ENCODE measurements at regions not wholly inside any gene's neighbourhood (a gene's known extent, or its start where the extent isn't known, plus 50 kb on each side); places are given as distances from the start of the nearest gene placed in this dataset.

GRCh38 chr11:92580908-92581307 is 356.3 kb downstream of the FAT3 start:
- no peak overlapping the region for H3K14ac ChIP-seq (ENCODE audit: insufficient read length)
- H2BK5ac ChIP-seq (ENCODE audit: low read depth, low read length) = no peak overlapping the region
- no peaks in the 10 kb centered on the region for H3K27me3 ChIP-seq (replicated peaks in 1 of 4; ENCODE audit: control insufficient read depth in 3 of 4, extremely low read depth in 1 of 4, insufficient read depth in 3 of 4, low read length in 3 of 4)
- no peak overlapping the region for H2BK12ac ChIP-seq (ENCODE audit: low read depth, low read length)
- no peak overlapping the region for H4K5ac ChIP-seq (ENCODE audit: insufficient read length, low read depth, low read length)
- POLR2A ChIA-PET (ENCODE audit: partially characterized antibody) = interaction anchor here (1.1 kb wide), 1 partner anchor 26 kb away, joined by 3 read pairs; no protein-coding TSS in a partner anchor
- FAIRE-seq (no peak), DNase-seq (ENCODE audit: low read depth in 1 of 2, low spot score in 2 of 2) (no peak)
- TF ChIP-seq RBBP5 (IDR thresholded peaks at IDR 0.05; ENCODE audit: borderline replicate concordance, low read depth, low read length) (no peak), SIX5 (IDR thresholded peaks at IDR 0.05; ENCODE audit: low read depth, low read length) (no peak), NRF1 (IDR thresholded peaks at IDR 0.05; ENCODE audit: low read depth, low read length) (no peak), SRF (IDR thresholded peaks at IDR 0.05; ENCODE audit: low read depth, low read length) (no peak), ASH2L (IDR thresholded peaks at IDR 0.05; ENCODE audit: low read length) (no peak), CTBP2 (IDR thresholded peaks at IDR 0.05; ENCODE audit: borderline replicate concordance, insufficient read depth, insufficient read length, low read length) (no peak), SIRT6 (IDR thresholded peaks at IDR 0.05; ENCODE audit: low read length) (no peak)
- H3K9ac ChIP-seq (replicated peaks in 1 of 4; ENCODE audit: extremely low read depth in 1 of 4, low read depth in 3 of 4, low read length in 3 of 4) = no peak overlapping the region
- no peaks in the 10 kb centered on the region for H3K4me1 ChIP-seq (replicated peaks in 1 of 4; ENCODE audit: control insufficient read depth in 3 of 4, insufficient read depth in 4 of 4, low read length in 3 of 4)
- WGBS, 2 experiments (ENCODE audit: extremely low coverage in 1 of 2, insufficient coverage in 1 of 2, insufficient read length in 1 of 2, insufficient replicate concordance in 2 of 2, low coverage in 1 of 2, low lambda C conversion rate in 2 of 2, missing lambda C conversion rate in 1 of 2) = 83% methylated on average over 1 of the region's 1 CpG; no CpG with 5 or more reads in 1 of the 2 experiments
- H3K79me1 ChIP-seq (ENCODE audit: low read depth, low read length) = no peaks in the 10 kb centered on the region
- CTCF ChIA-PET (ENCODE audit: partially characterized antibody) = interaction anchor here (0.9 to 1.8 kb wide), 5 partner anchors 10 to 429 kb away, joined by 3 to 4 read pairs (median 3); no protein-coding TSS in a partner anchor
- H3K18ac ChIP-seq (ENCODE audit: extremely low read depth, low read length) = no peak overlapping the region
- no peak overlapping the region for H3K56ac ChIP-seq (replicated peaks; ENCODE audit: insufficient read length, low read depth, low read length)
- no peak overlapping the region for H3K4ac ChIP-seq (replicated peaks; ENCODE audit: insufficient read length, low read depth, low read length)
- no peak overlapping the region for H4K91ac ChIP-seq (replicated peaks; ENCODE audit: insufficient read length, low read length)
- no peak overlapping the region for H2AK5ac ChIP-seq (ENCODE audit: low read depth, low read length)
- no peak overlapping the region for H4K8ac ChIP-seq (ENCODE audit: extremely low read depth, insufficient read depth, low read length)
- H2BK120ac ChIP-seq (replicated peaks; ENCODE audit: low read depth, low read length) = no peak overlapping the region
- H3K9me3 ChIP-seq (ENCODE audit: insufficient read depth in 2 of 2, low read depth in 1 of 2, low read length in 1 of 2) = no peaks in the 10 kb centered on the region
- no peak overlapping the region for H2BK20ac ChIP-seq (ENCODE audit: low read length)
- no peak overlapping the region for H2AFZ ChIP-seq (ENCODE audit: low read length)
- no peaks in the 10 kb centered on the region for H3K79me2 ChIP-seq (ENCODE audit: control insufficient read depth in 1 of 2, insufficient read depth in 2 of 2, low read length in 2 of 2)
- no peak overlapping the region for H3K4me2 ChIP-seq (ENCODE audit: insufficient read depth in 1 of 2, low read depth in 2 of 2, low read length in 2 of 2)
- no peak overlapping the region for H3K23ac ChIP-seq (ENCODE audit: insufficient read length)
- no peaks in the 10 kb centered on the region for H3K23me2 ChIP-seq (ENCODE audit: low read depth, low read length)
- H4K20me1 ChIP-seq (replicated peaks in 1 of 2; ENCODE audit: control insufficient read depth in 1 of 2, insufficient read depth in 2 of 2, low read length in 2 of 2) = no peaks in the 10 kb centered on the region
- H3K4me3 ChIP-seq (ENCODE audit: extremely low read depth in 1 of 4, insufficient read depth in 2 of 4, low read depth in 3 of 4, low read length in 4 of 4) = no peak overlapping the region
- H3K36me3 ChIP-seq (ENCODE audit: control insufficient read depth in 2 of 4, insufficient read depth in 4 of 4, low read length in 3 of 4) = no peaks in the 10 kb centered on the region
- no peak overlapping the region for H2BK15ac ChIP-seq (ENCODE audit: low read length)
- H3K27ac ChIP-seq (ENCODE audit: low read depth, low read length) = no peak overlapping the region
